ENCODE measurements at regions not wholly inside any gene's neighbourhood (a gene's known extent, or its start where the extent isn't known, plus 50 kb on each side); places are given as distances from the start of the nearest gene placed in this dataset.

DNA sequence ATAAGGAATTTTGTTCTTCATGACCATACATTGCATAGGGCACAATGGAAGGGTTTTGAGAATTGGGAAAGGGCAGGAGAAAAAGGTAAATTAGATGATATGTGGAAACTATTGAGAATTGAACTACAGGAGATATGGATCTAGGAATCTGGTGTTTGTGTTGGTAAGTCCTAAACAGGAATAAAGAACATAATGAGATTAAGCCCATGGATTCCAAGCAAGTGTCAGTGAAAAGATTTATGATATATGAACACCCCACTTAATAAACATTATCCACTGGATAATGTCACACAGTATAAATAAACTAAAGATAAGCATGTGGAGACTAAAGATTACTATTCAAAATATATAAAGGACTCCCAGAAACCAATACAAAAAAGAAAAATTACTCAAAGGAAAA is 98.2 kb downstream of the TNFSF18 start:
- TF ChIP-seq, protein P1, sequence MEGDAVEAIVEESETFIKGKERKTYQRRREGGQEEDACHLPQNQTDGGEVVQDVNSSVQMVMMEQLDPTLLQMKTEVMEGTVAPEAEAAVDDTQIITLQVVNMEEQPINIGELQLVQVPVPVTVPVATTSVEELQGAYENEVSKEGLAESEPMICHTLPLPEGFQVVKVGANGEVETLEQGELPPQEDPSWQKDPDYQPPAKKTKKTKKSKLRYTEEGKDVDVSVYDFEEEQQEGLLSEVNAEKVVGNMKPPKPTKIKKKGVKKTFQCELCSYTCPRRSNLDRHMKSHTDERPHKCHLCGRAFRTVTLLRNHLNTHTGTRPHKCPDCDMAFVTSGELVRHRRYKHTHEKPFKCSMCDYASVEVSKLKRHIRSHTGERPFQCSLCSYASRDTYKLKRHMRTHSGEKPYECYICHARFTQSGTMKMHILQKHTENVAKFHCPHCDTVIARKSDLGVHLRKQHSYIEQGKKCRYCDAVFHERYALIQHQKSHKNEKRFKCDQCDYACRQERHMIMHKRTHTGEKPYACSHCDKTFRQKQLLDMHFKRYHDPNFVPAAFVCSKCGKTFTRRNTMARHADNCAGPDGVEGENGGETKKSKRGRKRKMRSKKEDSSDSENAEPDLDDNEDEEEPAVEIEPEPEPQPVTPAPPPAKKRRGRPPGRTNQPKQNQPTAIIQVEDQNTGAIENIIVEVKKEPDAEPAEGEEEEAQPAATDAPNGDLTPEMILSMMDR (IDR thresholded peaks at IDR 0.05; ENCODE audit: control insufficient read depth, insufficient read depth, low read depth, low read length, missing control alignments), result no peak
- no peak overlapping the region for H3K4me3 ChIP-seq (ENCODE audit: control insufficient read depth, low read depth, low read length)
- no peak for DNase-seq (ENCODE audit: low read depth)

DNA sequence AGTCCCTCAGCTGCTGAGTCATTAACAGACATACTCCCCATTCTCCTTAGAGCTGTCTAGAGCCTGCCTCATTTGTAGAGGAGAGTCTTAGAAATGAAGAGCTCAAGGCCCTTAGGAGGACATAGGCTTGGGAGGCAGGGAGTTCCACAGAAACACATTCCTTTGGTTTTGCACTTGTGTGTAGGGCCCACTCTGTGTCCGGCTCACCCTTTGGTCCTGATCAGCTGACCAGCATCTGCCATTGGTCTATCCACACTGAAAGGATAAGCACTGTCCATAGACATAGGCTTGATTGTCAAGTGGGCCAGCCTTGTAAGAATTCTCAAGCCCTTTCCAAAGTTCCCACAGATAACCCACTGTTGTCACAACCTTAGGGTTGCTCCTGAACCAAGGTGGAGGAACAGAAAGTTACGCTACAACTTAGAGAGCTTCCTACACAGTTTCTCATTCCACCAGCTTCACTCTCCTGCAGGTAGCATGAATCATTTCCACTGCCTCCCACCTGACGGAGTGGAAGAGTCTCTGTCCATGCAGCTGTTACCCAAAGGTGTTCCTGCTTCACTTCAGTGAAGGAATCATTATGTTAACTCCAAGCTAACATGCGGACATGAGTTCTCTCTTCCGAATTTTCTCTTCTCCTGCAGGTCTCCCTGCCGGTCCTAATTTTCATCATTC is 96.1 kb downstream of the TNFSF18 start:
- TF ChIP-seq, protein P1 (IDR thresholded peaks at IDR 0.05; ENCODE audit: control insufficient read depth, insufficient read depth, low read depth, low read length, missing control alignments), result no peak
- no peak overlapping the region for H3K4me3 ChIP-seq (ENCODE audit: control insufficient read depth, low read depth, low read length)
- no peak for DNase-seq (ENCODE audit: low read depth)

DNA sequence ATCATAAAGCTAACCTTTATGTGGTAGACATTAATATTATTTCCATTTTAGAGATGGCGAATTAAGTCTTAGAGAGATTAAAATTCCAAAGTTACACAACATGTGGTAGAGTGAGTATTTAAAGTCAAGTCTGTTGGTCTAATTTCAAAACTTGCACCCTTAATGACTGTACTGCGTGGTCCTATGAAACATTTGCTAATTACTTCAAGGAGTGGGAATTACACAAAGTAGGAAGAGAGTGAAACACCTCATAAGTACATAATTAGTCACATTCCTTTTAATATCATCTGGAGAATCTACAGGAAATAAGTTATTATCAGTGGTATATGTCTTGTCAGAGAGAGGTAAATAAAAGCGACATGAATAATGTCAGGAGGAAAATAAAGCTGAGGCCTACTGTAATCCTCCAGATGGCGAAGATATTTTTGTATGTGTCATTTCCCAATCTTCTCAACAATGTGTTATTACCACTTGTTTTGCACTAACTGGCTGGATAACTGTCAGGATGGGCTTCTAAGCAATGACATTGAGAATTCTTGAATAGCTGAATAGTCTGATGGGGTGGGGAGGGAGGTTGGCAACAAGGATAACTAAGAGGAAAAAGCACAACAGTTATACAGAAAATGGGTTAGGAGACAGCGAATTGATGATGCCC is 95.5 kb downstream of the TNFSF18 start:
- TF ChIP-seq, protein P1 (IDR thresholded peaks at IDR 0.05; ENCODE audit: control insufficient read depth, insufficient read depth, low read depth, low read length, missing control alignments), result no peak
- H3K4me3 ChIP-seq (ENCODE audit: control insufficient read depth, low read depth, low read length), result no peak overlapping the region
- DNase-seq (ENCODE audit: low read depth), result peak; percentile 88

DNA sequence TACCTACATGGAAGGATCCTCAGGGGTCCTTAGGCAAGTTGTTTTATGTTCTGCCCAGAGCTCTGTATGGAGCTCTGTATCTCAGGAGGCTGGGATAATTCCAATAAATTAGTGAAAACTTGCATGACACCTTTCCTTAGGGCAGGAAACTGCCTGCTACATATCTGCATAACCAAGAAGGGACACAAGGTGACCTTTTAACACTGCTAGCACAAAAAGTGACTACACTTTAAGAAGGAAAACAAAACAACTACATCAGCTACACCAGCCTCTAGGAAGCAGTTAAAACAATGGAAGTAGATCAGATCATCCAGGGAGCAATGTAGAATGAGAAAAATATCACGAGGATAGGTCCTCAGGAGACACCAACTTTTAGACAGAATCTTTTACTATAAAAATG is 93.9 kb downstream of the TNFSF18 start:
- H3K4me3 ChIP-seq (ENCODE audit: control insufficient read depth, low read depth, low read length), result no peak overlapping the region
- DNase-seq (ENCODE audit: low read depth), result no peak
- TF ChIP-seq, protein P1 (IDR thresholded peaks at IDR 0.05; ENCODE audit: control insufficient read depth, insufficient read depth, low read depth, low read length, missing control alignments), result no peak

DNA sequence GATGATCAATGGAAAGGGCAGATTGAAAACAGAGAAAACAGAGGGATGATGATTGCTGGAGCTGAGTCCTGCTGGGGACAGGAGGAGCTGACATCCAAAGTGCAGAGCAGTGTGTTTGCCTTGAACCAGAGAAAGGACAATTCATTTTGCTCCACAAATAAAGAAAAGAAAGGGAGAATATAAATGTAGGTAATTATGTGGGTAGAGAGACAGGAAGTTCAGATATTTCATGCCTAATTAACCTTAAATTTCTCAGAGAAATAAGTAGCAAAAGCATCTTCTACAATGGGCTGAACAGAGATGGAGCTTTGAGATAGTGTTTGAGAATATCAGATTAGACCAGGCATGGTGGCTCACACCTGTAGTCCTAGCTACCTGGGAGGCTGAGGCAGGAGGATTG is 93.2 kb downstream of the TNFSF18 start:
- TF ChIP-seq, protein P1 (IDR thresholded peaks at IDR 0.05; ENCODE audit: control insufficient read depth, insufficient read depth, low read depth, low read length, missing control alignments), result no peak
- H3K4me3 ChIP-seq (ENCODE audit: control insufficient read depth, low read depth, low read length), result no peak overlapping the region
- DNase-seq (ENCODE audit: low read depth), result no peak

DNA sequence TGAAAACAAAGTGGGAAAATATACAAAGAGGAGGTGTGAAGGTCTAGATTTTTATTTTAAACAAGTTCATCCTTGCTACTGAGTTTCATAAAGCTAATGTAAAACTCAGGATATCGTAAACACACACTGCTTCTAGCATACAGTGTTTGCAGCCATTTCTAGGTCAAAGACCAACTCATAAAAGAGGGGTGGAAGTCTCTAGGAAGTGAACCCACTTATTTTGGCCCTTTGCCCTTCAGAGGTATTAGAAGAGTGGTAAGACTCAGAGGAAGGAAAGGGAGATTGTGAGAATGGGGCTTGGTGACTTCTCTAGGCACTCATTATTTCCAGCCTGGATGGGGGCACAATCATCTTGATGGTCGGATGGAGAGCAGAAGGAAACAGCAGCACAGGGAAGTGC is 91.2 kb downstream of the TNFSF18 start:
- TF ChIP-seq, protein P1 (IDR thresholded peaks at IDR 0.05; ENCODE audit: control insufficient read depth, insufficient read depth, low read depth, low read length, missing control alignments), result no peak
- no peak overlapping the region for H3K4me3 ChIP-seq (ENCODE audit: control insufficient read depth, low read depth, low read length)
- DNase-seq (ENCODE audit: low read depth), result no peak
